Trophoblast cell (in vitro differentiated cells and primary cell): ENCODE measurements at regions not wholly inside any gene's neighbourhood (a gene's known extent, or its start where the extent isn't known, plus 50 kb on each side); places are given as distances from the start of the nearest gene placed in this dataset.

Experiments used
- DNase-seq, 2 donors: peaks; one replicate each; pipeline ENCODE4 v3.0.0-alpha.2; 2016
- H2AFZ ChIP-seq: 2 replicates; pipeline ENCODE4 v1.6.1; 2013; ENCODE audit warnings: low read length, moderate library complexity, mild to moderate bottlenecking; ENCODE audit not compliant: insufficient read depth, poor library complexity
- H2AK5ac ChIP-seq: 2 replicates; pipeline ENCODE4 v1.6.1; 2013; ENCODE audit warnings: mild to moderate bottlenecking, low read length
- H2BK120ac ChIP-seq: 2 replicates; pipeline ENCODE4 v1.6.1; 2013; ENCODE audit warnings: low read length, mild to moderate bottlenecking, moderate library complexity; ENCODE audit not compliant: insufficient read depth, poor library complexity
- H2BK12ac ChIP-seq: 2 replicates; pipeline ENCODE4 v1.6.1; 2013; ENCODE audit warnings: mild to moderate bottlenecking, low read length, moderate library complexity
- H2BK5ac ChIP-seq: 2 replicates; pipeline ENCODE4 v1.6.1; 2013; ENCODE audit warnings: low read length, low read depth, moderate library complexity, mild to moderate bottlenecking; ENCODE audit not compliant: poor library complexity
- H3K14ac ChIP-seq: 2 replicates; pipeline ENCODE4 v1.6.1; 2013; ENCODE audit warnings: mild to moderate bottlenecking, low read length
- H3K18ac ChIP-seq: 2 replicates; pipeline ENCODE4 v1.6.1; 2013; ENCODE audit warnings: mild to moderate bottlenecking, low read length
- H3K23ac ChIP-seq: 2 replicates; pipeline ENCODE4 v1.6.1; 2013; ENCODE audit warnings: low read length
- H3K27ac ChIP-seq: 2 replicates; pipeline ENCODE4 v1.5.1; 2013; ENCODE audit warnings: low read depth, mild to moderate bottlenecking, inconsistent platforms, low read length, moderate library complexity
- H3K27me3 ChIP-seq: 2 replicates; pipeline ENCODE4 v1.6.1; 2013; ENCODE audit warnings: inconsistent platforms, mild to moderate bottlenecking, low read length, moderate library complexity; ENCODE audit not compliant: insufficient read depth
- H3K36me3 ChIP-seq, 2 experiments: 1 replicate in 1 of 2; 2 replicates in 1 of 2; pipeline ENCODE4 v1.6.1; 2013; ENCODE audit warnings: low read length in 2 of 2, mild to moderate bottlenecking in 2 of 2, moderate library complexity in 1 of 2; ENCODE audit not compliant: insufficient read depth in 2 of 2, control insufficient read depth in 1 of 2
- H3K4ac ChIP-seq: 2 replicates; pipeline ENCODE4 v1.6.1; 2013; ENCODE audit warnings: low read depth, mild to moderate bottlenecking, low read length, moderate library complexity
- H3K4me1 ChIP-seq, 2 experiments: 1 replicate in 1 of 2; 2 replicates in 1 of 2; pipeline ENCODE4 v1.6.1; 2013; ENCODE audit warnings: low read length in 2 of 2, mild to moderate bottlenecking in 2 of 2, moderate library complexity in 1 of 2; ENCODE audit not compliant: insufficient read depth in 2 of 2, control insufficient read depth in 1 of 2
- H3K4me2 ChIP-seq: 2 replicates; pipeline ENCODE4 v1.6.1; 2013; ENCODE audit warnings: inconsistent platforms, mild to moderate bottlenecking, low read length, moderate library complexity
- H3K4me3 ChIP-seq: 2 replicates; pipeline ENCODE4 v1.5.1; 2013; ENCODE audit warnings: mild to moderate bottlenecking, low read depth, low read length, inconsistent platforms
- H3K79me1 ChIP-seq: one replicate; pipeline ENCODE4 v1.6.1; 2013; ENCODE audit warnings: low read length
- H3K79me2 ChIP-seq: 2 replicates; pipeline ENCODE4 v1.6.1; 2013; ENCODE audit warnings: low read length, mild to moderate bottlenecking; ENCODE audit not compliant: control insufficient read depth, insufficient read depth, poor library complexity
- H3K9ac ChIP-seq: 2 replicates; pipeline ENCODE4 v1.6.1; 2013; ENCODE audit warnings: mild to moderate bottlenecking, low read length
- H3K9me3 ChIP-seq: 2 replicates; pipeline ENCODE4 v1.6.1; 2013; ENCODE audit warnings: low read depth, mild to moderate bottlenecking, control low read depth, inconsistent platforms, low read length; ENCODE audit not compliant: insufficient read depth
- H4K12ac ChIP-seq: 2 replicates; pipeline ENCODE4 v1.6.1; 2013; ENCODE audit warnings: low read depth, mild to moderate bottlenecking, low read length, moderate library complexity
- H4K8ac ChIP-seq: 2 replicates; pipeline ENCODE4 v1.6.1; 2013; ENCODE audit warnings: low read depth, mild to moderate bottlenecking, low read length, moderate library complexity
- H4K91ac ChIP-seq: one replicate; pipeline ENCODE4 v1.6.1; 2013; ENCODE audit warnings: low read depth, mild to moderate bottlenecking, low read length, moderate library complexity
- whole genome bisulfite sequencing: extraction: QIAGEN DNeasy Blood & Tissue Kit; methylation state at CpG from one replicate; pipeline ENCODE4 v1.1.7; 2013; ENCODE audit warnings: missing lambda C conversion rate; ENCODE audit not compliant: insufficient read length, insufficient coverage; ENCODE audit errors: extremely low coverage; 5-methylcytosine and 5-hydroxymethylcytosine counted together

- no peak overlapping the region for H3K4me3 ChIP-seq
- no peak overlapping the region for H4K91ac ChIP-seq
- no peak overlapping the region for H3K9ac ChIP-seq
- no peak overlapping the region for H3K27ac ChIP-seq
- H3K79me1 ChIP-seq: no peaks in the 10 kb centered on the region
- no peak overlapping the region for H3K14ac ChIP-seq
- H3K79me2 ChIP-seq: no peaks in the 10 kb centered on the region
- H2BK12ac ChIP-seq: no peak overlapping the region
- peaks cover 1% of the 10 kb centered on the region for H3K9me3 ChIP-seq
- no peak overlapping the region for H2AFZ ChIP-seq
- H3K4ac ChIP-seq: no peak overlapping the region
- no peak overlapping the region for H3K4me2 ChIP-seq
- DNase-seq: no peak
- no peak overlapping the region for H3K23ac ChIP-seq
- no peaks in the 10 kb centered on the region for H3K4me1 ChIP-seq
- H2BK5ac ChIP-seq: no peak overlapping the region
- WGBS: no CpG with 5 or more reads among the region's 1 CpG
- no peak overlapping the region for H4K8ac ChIP-seq
- no peaks in the 10 kb centered on the region for H3K27me3 ChIP-seq
- H2AK5ac ChIP-seq: no peak overlapping the region
- no peak overlapping the region for H3K18ac ChIP-seq
- no peaks in the 10 kb centered on the region for H3K36me3 ChIP-seq
- H2BK120ac ChIP-seq: no peak overlapping the region
- no peak overlapping the region for H4K12ac ChIP-seq
Observed at GRCh38 chr2:88832992-88833389, 141.5 kb downstream of the RPIA start.

- no peaks in the 10 kb centered on the region for H3K79me2 ChIP-seq
- H3K27me3 ChIP-seq: no peaks in the 10 kb centered on the region
- H3K4me2 ChIP-seq: no peak overlapping the region
- H3K4ac ChIP-seq: no peak overlapping the region
- no peaks in the 10 kb centered on the region for H3K36me3 ChIP-seq
- H2AFZ ChIP-seq: no peak overlapping the region
- no peak overlapping the region for H2BK120ac ChIP-seq
- H2BK12ac ChIP-seq: no peak overlapping the region
- H3K9ac ChIP-seq: no peak overlapping the region
- DNase-seq: no peak
- H3K4me3 ChIP-seq: no peak overlapping the region
- no peak overlapping the region for H2BK5ac ChIP-seq
- H3K79me1 ChIP-seq: no peaks in the 10 kb centered on the region
- no peak overlapping the region for H4K8ac ChIP-seq
- H3K18ac ChIP-seq: no peak overlapping the region
- H3K4me1 ChIP-seq: no peaks in the 10 kb centered on the region
- no peak overlapping the region for H3K27ac ChIP-seq
- H3K23ac ChIP-seq: no peak overlapping the region
- H3K9me3 ChIP-seq: peaks cover 1% of the 10 kb centered on the region
- no peak overlapping the region for H4K91ac ChIP-seq
- no peak overlapping the region for H4K12ac ChIP-seq
- no peak overlapping the region for H2AK5ac ChIP-seq
- H3K14ac ChIP-seq: no peak overlapping the region
Observed at GRCh38 chr2:88834376-88834775, 142.9 kb downstream of the RPIA start.

GRCh38 chr2:88834866-88835265 is 143.4 kb downstream of the RPIA start:
- Histone ChIP-seq H2AK5ac (no peak overlapping the region), H3K4ac (no peak overlapping the region), H3K27me3 (no peaks in the 10 kb centered on the region), H3K79me1 (no peaks in the 10 kb centered on the region), H2BK120ac (no peak overlapping the region), H3K9ac (no peak overlapping the region), H3K14ac (no peak overlapping the region), H3K18ac (no peak overlapping the region), H3K23ac (no peak overlapping the region), H2BK5ac (no peak overlapping the region), H4K12ac (no peak overlapping the region), H3K9me3 (peaks cover 1% of the 10 kb centered on the region), H4K91ac (no peak overlapping the region), H3K36me3 (no peaks in the 10 kb centered on the region), H3K79me2 (no peaks in the 10 kb centered on the region), H2BK12ac (no peak overlapping the region), H3K4me3 (no peak overlapping the region), H3K4me2 (no peak overlapping the region), H4K8ac (no peak overlapping the region), H3K27ac (no peak overlapping the region), H3K4me1 (no peaks in the 10 kb centered on the region), H2AFZ (no peak overlapping the region)
- DNase-seq: no peak

- no CpG with 5 or more reads among the region's 2 CpGs for WGBS
- H3K4me1 ChIP-seq: no peaks in the 10 kb centered on the region
Observed at GRCh38 chr2:88835726-88836125, 144.3 kb downstream of the RPIA start.

GRCh38 chr2:88836351-88836750 is 144.9 kb downstream of the RPIA start:
- no peak for DNase-seq
- no peak overlapping the region for H2BK12ac ChIP-seq
- H3K23ac ChIP-seq: no peak overlapping the region
- no peaks in the 10 kb centered on the region for H3K4me1 ChIP-seq
- H3K27me3 ChIP-seq: no peaks in the 10 kb centered on the region
- no peak overlapping the region for H3K4me3 ChIP-seq
- H4K8ac ChIP-seq: no peak overlapping the region
- H4K12ac ChIP-seq: no peak overlapping the region
- H3K79me2 ChIP-seq: no peaks in the 10 kb centered on the region
- H3K36me3 ChIP-seq: no peaks in the 10 kb centered on the region
- H4K91ac ChIP-seq: no peak overlapping the region
- no peak overlapping the region for H2AFZ ChIP-seq
- H2AK5ac ChIP-seq: no peak overlapping the region
- H2BK120ac ChIP-seq: no peak overlapping the region
- no peaks in the 10 kb centered on the region for H3K9me3 ChIP-seq
- no peak overlapping the region for H2BK5ac ChIP-seq
- no peak overlapping the region for H3K4ac ChIP-seq
- no peaks in the 10 kb centered on the region for H3K79me1 ChIP-seq
- no peak overlapping the region for H3K9ac ChIP-seq
- no peak overlapping the region for H3K18ac ChIP-seq
- H3K27ac ChIP-seq: no peak overlapping the region
- no peak overlapping the region for H3K14ac ChIP-seq
- no peak overlapping the region for H3K4me2 ChIP-seq

More at GRCh38 chr2:88835726-88836125, 144.3 kb downstream of the RPIA start:
- Histone ChIP-seq H2BK12ac (no peak overlapping the region), H3K27ac (no peak overlapping the region), H3K79me1 (no peaks in the 10 kb centered on the region), H3K23ac (no peak overlapping the region), H4K12ac (no peak overlapping the region), H3K4ac (no peak overlapping the region), H2BK120ac (no peak overlapping the region), H4K8ac (no peak overlapping the region), H3K4me2 (no peak overlapping the region), H3K27me3 (no peaks in the 10 kb centered on the region), H3K36me3 (no peaks in the 10 kb centered on the region), H2AK5ac (no peak overlapping the region), H2AFZ (no peak overlapping the region), H2BK5ac (no peak overlapping the region), H3K9me3 (peaks cover 1% of the 10 kb centered on the region), H3K14ac (no peak overlapping the region), H3K4me3 (no peak overlapping the region), H3K79me2 (no peaks in the 10 kb centered on the region), H3K18ac (no peak overlapping the region), H4K91ac (no peak overlapping the region), H3K9ac (no peak overlapping the region)
- no peak for DNase-seq
